GM21360 (cell line): ENCODE measurements at regions not wholly inside any gene's neighbourhood (a gene's known extent, or its start where the extent isn't known, plus 50 kb on each side); places are given as distances from the start of the nearest gene placed in this dataset.

Experiments used
- ATAC-seq: cut with Tn5 transposase; IDR thresholded peaks from one replicate; pipeline ENCODE4 v1.9.1; 2021; ENCODE audit warnings: mild to moderate bottlenecking, moderate library complexity; ENCODE audit not compliant: unreplicated experiment

GRCh38 chr18:24530630-24531111 lies 70.2 kb downstream of the HRH4 start:
- ATAC-seq = no peak

- no peak for ATAC-seq
These were observed 73.8 kb downstream of the HRH4 start for GRCh38 chr18:24534271-24534670.

- no peak for ATAC-seq
These were observed 74.3 kb downstream of the HRH4 start for GRCh38 chr18:24534737-24535136.

GRCh38 chr18:24535527-24536295 lies 75.3 kb downstream of the HRH4 start:
- no peak for ATAC-seq

- ATAC-seq = no peak
These were observed 75.9 kb downstream of the HRH4 start for GRCh38 chr18:24536326-24536725.

GRCh38 chr18:24536834-24537233 lies 76.4 kb downstream of the HRH4 start:
- ATAC-seq = no peak

- no peak for ATAC-seq
These were observed 78.2 kb downstream of the HRH4 start for GRCh38 chr18:24538414-24539264.

GRCh38 chr18:24539866-24540617 lies 79.6 kb downstream of the HRH4 start:
- no peak for ATAC-seq

GRCh38 chr18:24540896-24541295 lies 80.5 kb downstream of the HRH4 start:
- ATAC-seq = no peak

GRCh38 chr18:24543086-24543794 lies 82.8 kb downstream of the HRH4 start:
- ATAC-seq = no peak

GRCh38 chr18:24543795-24544498 lies 83.5 kb downstream of the HRH4 start:
- ATAC-seq = no peak

- ATAC-seq = no peak
These were observed 84.5 kb downstream of the HRH4 start for GRCh38 chr18:24544949-24545348.

- no peak for ATAC-seq
These were observed 85.2 kb downstream of the HRH4 start for GRCh38 chr18:24545651-24546050.

- ATAC-seq = no peak
These were observed 85.9 kb downstream of the HRH4 start for GRCh38 chr18:24546307-24546706.

GRCh38 chr18:24548583-24548982 lies 88.1 kb downstream of the HRH4 start:
- ATAC-seq = no peak

- no peak for ATAC-seq
These were observed 91.8 kb downstream of the HRH4 start for GRCh38 chr18:24552218-24552617.

GRCh38 chr18:24553571-24554285 lies 93.3 kb downstream of the HRH4 start:
- no peak for ATAC-seq

- no peak for ATAC-seq
These were observed 98.0 kb downstream of the HRH4 start for GRCh38 chr18:24558403-24558802.

GRCh38 chr18:24559526-24559925 lies 99.1 kb downstream of the HRH4 start:
- ATAC-seq = no peak
